Kidney (tissue), 13 donors: ENCODE measurements at regions not wholly inside any gene's neighbourhood (a gene's known extent, or its start where the extent isn't known, plus 50 kb on each side); places are given as distances from the start of the nearest gene placed in this dataset.

ENCODE experiments used
- DNase-seq, 5 donors: peaks; one replicate each; pipeline ENCODE4 v3.0.0-alpha.2; 2013 to 2020
- FAIRE-seq: peaks from 2 replicates; lab custom pipeline; 2012; peaks lifted over from hg19 to GRCh38; lab: Jason Lieb, UNC
- H3K27ac ChIP-seq, 2 donors: one replicate each; pipeline ENCODE4 v1.7.0; 2013; ENCODE audit warnings: low read depth in 2 of 2, low read length in 2 of 2, inconsistent platforms in 1 of 2
- H3K27me3 ChIP-seq: one replicate; pipeline ENCODE4 v1.7.1; 2013; ENCODE audit warnings: low read length, inconsistent platforms; ENCODE audit not compliant: control insufficient read depth, insufficient read depth
- H3K36me3 ChIP-seq, 3 donors: one replicate each; pipeline versions ENCODE4 v1.7.0 to v1.7.1; 2013; ENCODE audit warnings: low read length in 3 of 3, control low read depth in 1 of 3, inconsistent platforms in 1 of 3; ENCODE audit not compliant: insufficient read depth in 3 of 3, control insufficient read depth in 2 of 3
- H3K4me1 ChIP-seq, 3 donors: one replicate each; pipeline versions ENCODE4 v1.7.0 to v1.7.1; 2013; ENCODE audit warnings: low read length in 3 of 3, inconsistent platforms in 1 of 3, low read depth in 1 of 3; ENCODE audit not compliant: control insufficient read depth in 2 of 3, insufficient read depth in 2 of 3
- H3K4me3 ChIP-seq, 3 donors: one replicate each; pipeline versions ENCODE4 v1.7.0 to v1.8.1; 2013; ENCODE audit warnings: low read length in 3 of 3, control low read depth in 1 of 3, inconsistent platforms in 1 of 3
- H3K9ac ChIP-seq, 3 donors: one replicate each; pipeline versions ENCODE4 v1.7.0 to v1.7.1; 2013; ENCODE audit warnings: low read length in 3 of 3, control low read depth in 1 of 3, inconsistent platforms in 1 of 3
- H3K9me3 ChIP-seq, 3 donors: one replicate each; pipeline versions ENCODE4 v1.7.0 to v1.7.1; 2013; ENCODE audit warnings: low read length in 3 of 3, control low read depth in 1 of 3, inconsistent platforms in 1 of 3; ENCODE audit not compliant: control insufficient read depth in 2 of 3, insufficient read depth in 1 of 3
- CTCF ChIP-seq: IDR thresholded peaks from 3 replicates; pipeline ENCODE4 v1.5.1; 2012; ENCODE audit warnings: mild to moderate bottlenecking, moderate library complexity, borderline replicate concordance; ENCODE audit not compliant: insufficient read depth; ENCODE audit errors: extremely low read depth
- intact Hi-C: fragments of 100-400 bp; cut with DNase I; formaldehyde crosslinking; loops from one replicate; pipeline ENCODE4 v1.11.1; 2022
- donor health status: control.
- donor health status: control.
- donor health status: control.
- donor health status: control.
- donor health status: control.
- donor health status: DM: yes; HTN: yes; CAD: no.
- donor health status: Normal renal cell carcinoma (clear cell type).

GRCh38 chr15:91407269-91407889 is 307.3 kb downstream of the SV2B start:
- intact Hi-C loops: no loop called here
- Histone ChIP-seq H3K9ac (no peak overlapping the region), H3K36me3 (no peaks in the 10 kb centered on the region), H3K27me3 (no peaks in the 10 kb centered on the region), H3K4me1 (no peaks in the 10 kb centered on the region), H3K9me3 (no peaks in the 10 kb centered on the region), H3K27ac (no peak overlapping the region), H3K4me3 (no peak overlapping the region)
- FAIRE-seq: no peak
- DNase-seq: peak in 1 of 5 donors; percentile 5
- TF ChIP-seq CTCF: no peak

DNA sequence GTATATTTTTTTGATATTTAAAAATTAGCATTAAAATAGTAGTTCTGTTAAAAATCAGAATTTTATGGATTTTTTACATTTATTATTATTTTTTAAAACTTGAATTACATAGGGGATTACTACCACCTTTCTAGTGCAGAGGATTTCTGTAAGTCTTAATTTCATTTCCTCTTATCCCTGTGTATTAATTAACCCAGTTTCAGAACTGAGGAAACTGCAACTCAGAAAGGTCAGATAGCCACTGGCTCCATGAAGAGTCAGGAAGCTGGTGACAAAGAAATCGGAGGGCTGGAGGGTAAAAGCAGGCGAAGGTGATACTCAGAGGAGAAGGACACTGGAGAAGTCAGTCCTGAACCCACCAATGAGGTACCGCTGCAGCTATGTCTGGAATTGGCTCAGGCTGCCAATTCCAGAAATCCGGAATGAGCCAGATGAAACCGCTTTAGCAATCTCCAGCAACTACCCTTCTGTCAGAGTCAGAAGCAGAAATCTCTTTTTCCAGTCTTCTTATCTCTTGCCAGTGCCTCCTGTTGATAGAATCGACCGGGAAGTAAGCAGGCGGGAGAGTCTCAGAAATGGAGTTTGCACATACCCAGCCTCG is 308.5 kb downstream of the SV2B start:
- FAIRE-seq: no peak
- H3K9me3 ChIP-seq: no peaks in the 10 kb centered on the region

DNA sequence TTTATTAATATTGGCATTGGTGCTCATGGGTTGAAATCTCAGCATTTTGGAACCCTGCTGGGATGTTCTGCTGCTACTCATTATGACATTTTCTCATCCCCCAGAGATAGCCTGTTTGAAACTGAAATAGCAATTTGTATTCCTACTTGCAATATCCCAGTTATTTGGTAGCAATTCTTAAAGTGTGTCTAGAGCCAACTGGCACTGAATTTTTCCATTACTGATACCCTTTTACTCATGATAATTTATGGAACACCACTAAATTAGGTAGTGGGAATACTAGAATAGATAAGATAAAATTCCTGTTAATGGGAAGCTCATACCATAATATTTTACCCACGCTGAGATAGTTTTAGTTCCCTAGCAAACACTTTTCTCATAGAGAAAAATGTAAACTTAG is 309.3 kb downstream of the SV2B start:
- no peak for TF ChIP-seq CTCF

More for the DNA sequence above, 308.5 kb downstream of the SV2B start:
- intact Hi-C loops: no loop called here
- H3K27ac ChIP-seq: no peak overlapping the region
- H3K4me3 ChIP-seq: peak overlapping the region in 1 of 3 donors; percentile 23
- H3K9ac ChIP-seq: no peak overlapping the region
- no peaks in the 10 kb centered on the region for H3K4me1 ChIP-seq
- DNase-seq: peak in 2 of 5 donors; percentile 34 to 46
- H3K36me3 ChIP-seq: no peaks in the 10 kb centered on the region
- H3K27me3 ChIP-seq: no peaks in the 10 kb centered on the region
- no peak for TF ChIP-seq CTCF

More for the DNA sequence above, 309.3 kb downstream of the SV2B start:
- Histone ChIP-seq H3K36me3 (no peaks in the 10 kb centered on the region), H3K27ac (no peak overlapping the region), H3K9me3 (no peaks in the 10 kb centered on the region), H3K27me3 (no peaks in the 10 kb centered on the region), H3K9ac (no peak overlapping the region), H3K4me1 (no peaks in the 10 kb centered on the region), H3K4me3 (no peak overlapping the region)
- intact Hi-C loops: no loop called here
- FAIRE-seq: no peak
- no peak for DNase-seq
